Gastroesophageal sphincter (tissue), 4 donors: ENCODE measurements at regions not wholly inside any gene's neighbourhood (a gene's known extent, or its start where the extent isn't known, plus 50 kb on each side); places are given as distances from the start of the nearest gene placed in this dataset.

Source experiments
- ATAC-seq: fragments of 150-250 bp; one replicate; pipeline ENCODE4 v1.9.1; 2016; ENCODE audit warnings: mild to moderate bottlenecking, moderate library complexity
- H3K27ac ChIP-seq, 4 donors: fragments of 200-600 bp; sonication (generic) in 3 of 4; 1 replicate in 3 of 4; 2 replicates in 1 of 4; pipeline ENCODE4 v1.5.1; 2016 to 2019
- H3K27me3 ChIP-seq: fragments of 200-600 bp; sonication (generic); one replicate; pipeline ENCODE4 v1.5.1; 2019
- H3K36me3 ChIP-seq, 2 donors: fragments of 200-600 bp; sonication (generic); one replicate each; pipeline ENCODE4 v1.5.1; 2019; ENCODE audit warnings: control low read depth in 1 of 2
- H3K4me1 ChIP-seq, 3 donors: fragments of 200-600 bp; sonication (generic); 1 replicate in 2 of 3; 2 replicates in 1 of 3; pipeline ENCODE4 v1.5.1; 2016 to 2019; ENCODE audit warnings: control low read depth in 2 of 3
- H3K4me3 ChIP-seq, 2 donors: fragments of 200-600 bp; sonication (generic); one replicate each; pipeline ENCODE4 v1.5.1; 2019; ENCODE audit warnings: mild to moderate bottlenecking in 1 of 2, moderate library complexity in 1 of 2
- H3K9me3 ChIP-seq, 3 donors: fragments of 200-600 bp; sonication (generic); one replicate each; pipeline ENCODE4 v1.5.1; 2017 to 2019; ENCODE audit warnings: control low read depth in 2 of 3
- EP300 ChIP-seq: sonication (generic); formaldehyde crosslinking; IDR thresholded peaks from one replicate; pipeline ENCODE4 v1.6.1; 2017; ENCODE audit warnings: antibody characterized with exemption, mild to moderate bottlenecking
- POLR2A ChIP-seq, 2 donors: fragments of 450-650 bp; IDR thresholded peaks; one replicate each; pipeline ENCODE4 v1.6.1; 2017; ENCODE audit warnings: antibody characterized with exemption in 2 of 2, mild to moderate bottlenecking in 2 of 2, moderate library complexity in 1 of 2
- POLR2AphosphoS5 ChIP-seq: sonication (generic); formaldehyde crosslinking; IDR thresholded peaks from one replicate; pipeline ENCODE4 v1.6.1; 2017; ENCODE audit warnings: antibody characterized with exemption
- WGBS, 2 donors: methylation state at CpG; one replicate each; pipeline ENCODE4 v1.1.5; 2018; ENCODE audit warnings: low coverage in 1 of 2; 5-methylcytosine and 5-hydroxymethylcytosine counted together
- TF ChIP-seq, protein P1 (sequence below), 4 experiments: fragments of 200-600 bp in 2 of 4; fragments of 450-650 bp in 2 of 4; sonication (generic) in 1 of 4; IDR thresholded peaks; one replicate each; pipeline ENCODE4 v1.5.1; 2017 to 2019; ENCODE audit warnings: antibody characterized with exemption in 4 of 4, mild to moderate bottlenecking in 2 of 4, moderate library complexity in 2 of 4

DNA sequence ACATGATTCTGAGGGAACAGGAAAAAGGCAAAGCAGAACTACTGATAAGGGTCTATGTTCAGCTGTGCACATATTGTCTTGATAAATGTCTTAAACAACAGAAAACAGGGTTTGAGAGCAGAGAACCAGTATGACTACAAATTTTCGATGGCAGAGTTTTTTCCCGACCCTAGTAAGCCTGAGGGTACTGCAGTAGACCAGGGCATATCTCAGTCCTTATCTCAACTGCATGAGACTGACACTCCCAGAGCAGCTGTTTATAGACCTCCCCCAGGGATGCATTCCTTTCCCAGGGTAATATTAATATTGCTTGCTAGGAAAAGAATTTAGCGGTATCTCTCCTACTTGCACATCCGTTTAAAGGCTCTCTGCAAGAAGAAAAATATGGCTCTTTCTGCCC is 1176.8 kb upstream of the ADGRB3 start:
- 91 to 93% methylated on average over 2 to 4 of the region's 4 CpGs for WGBS, 2 donors
- H3K4me1 ChIP-seq = no peaks in the 10 kb centered on the region
- no peak overlapping the region for H3K27ac ChIP-seq
- no peak overlapping the region for H3K4me3 ChIP-seq
- H3K36me3 ChIP-seq = no peaks in the 10 kb centered on the region
- no peak for ATAC-seq
- H3K9me3 ChIP-seq = peaks cover 0 to 13% (median 0%) of the 10 kb centered on the region in 3 donors
- no peaks in the 10 kb centered on the region for H3K27me3 ChIP-seq
- TF ChIP-seq POLR2A (IDR thresholded peaks at IDR 0.05) (no peak), POLR2AphosphoS5 (no peak), EP300 (no peak)
- TF ChIP-seq, protein P1, sequence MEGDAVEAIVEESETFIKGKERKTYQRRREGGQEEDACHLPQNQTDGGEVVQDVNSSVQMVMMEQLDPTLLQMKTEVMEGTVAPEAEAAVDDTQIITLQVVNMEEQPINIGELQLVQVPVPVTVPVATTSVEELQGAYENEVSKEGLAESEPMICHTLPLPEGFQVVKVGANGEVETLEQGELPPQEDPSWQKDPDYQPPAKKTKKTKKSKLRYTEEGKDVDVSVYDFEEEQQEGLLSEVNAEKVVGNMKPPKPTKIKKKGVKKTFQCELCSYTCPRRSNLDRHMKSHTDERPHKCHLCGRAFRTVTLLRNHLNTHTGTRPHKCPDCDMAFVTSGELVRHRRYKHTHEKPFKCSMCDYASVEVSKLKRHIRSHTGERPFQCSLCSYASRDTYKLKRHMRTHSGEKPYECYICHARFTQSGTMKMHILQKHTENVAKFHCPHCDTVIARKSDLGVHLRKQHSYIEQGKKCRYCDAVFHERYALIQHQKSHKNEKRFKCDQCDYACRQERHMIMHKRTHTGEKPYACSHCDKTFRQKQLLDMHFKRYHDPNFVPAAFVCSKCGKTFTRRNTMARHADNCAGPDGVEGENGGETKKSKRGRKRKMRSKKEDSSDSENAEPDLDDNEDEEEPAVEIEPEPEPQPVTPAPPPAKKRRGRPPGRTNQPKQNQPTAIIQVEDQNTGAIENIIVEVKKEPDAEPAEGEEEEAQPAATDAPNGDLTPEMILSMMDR (IDR thresholded peaks at IDR 0.05) = no peak

DNA sequence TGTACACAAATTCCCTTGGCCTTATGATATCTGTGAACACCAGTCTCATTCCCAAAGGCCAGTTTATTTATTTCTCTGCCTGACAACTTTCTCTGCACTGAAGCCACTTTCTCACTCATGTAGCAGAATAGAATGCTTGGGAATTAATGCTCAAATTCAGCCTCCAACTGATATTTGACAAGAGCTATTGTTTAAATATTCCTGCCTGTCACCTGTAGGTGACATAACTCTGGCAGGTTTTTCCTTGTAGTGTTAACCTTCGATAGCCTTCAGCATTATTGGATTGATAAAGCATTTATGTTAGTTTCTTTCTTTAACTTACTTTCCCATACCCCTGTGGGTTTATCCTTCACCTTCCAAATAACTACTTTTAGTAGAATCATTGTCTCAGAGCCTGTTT is 1183.2 kb upstream of the ADGRB3 start:
- H3K36me3 ChIP-seq = no peaks in the 10 kb centered on the region
- 71 to 89% methylated on average over 1 of the region's 1 CpG for whole genome bisulfite sequencing, 2 donors
- no peak for ATAC-seq
- no peaks in the 10 kb centered on the region for H3K9me3 ChIP-seq
- H3K27me3 ChIP-seq = no peaks in the 10 kb centered on the region
- H3K4me3 ChIP-seq = no peak overlapping the region
- no peak overlapping the region for H3K27ac ChIP-seq
- H3K4me1 ChIP-seq = no peaks in the 10 kb centered on the region
- TF ChIP-seq, protein P1 (IDR thresholded peaks at IDR 0.05) = no peak
- TF ChIP-seq EP300 (no peak), POLR2AphosphoS5 (no peak), POLR2A (IDR thresholded peaks at IDR 0.05) (no peak)

DNA sequence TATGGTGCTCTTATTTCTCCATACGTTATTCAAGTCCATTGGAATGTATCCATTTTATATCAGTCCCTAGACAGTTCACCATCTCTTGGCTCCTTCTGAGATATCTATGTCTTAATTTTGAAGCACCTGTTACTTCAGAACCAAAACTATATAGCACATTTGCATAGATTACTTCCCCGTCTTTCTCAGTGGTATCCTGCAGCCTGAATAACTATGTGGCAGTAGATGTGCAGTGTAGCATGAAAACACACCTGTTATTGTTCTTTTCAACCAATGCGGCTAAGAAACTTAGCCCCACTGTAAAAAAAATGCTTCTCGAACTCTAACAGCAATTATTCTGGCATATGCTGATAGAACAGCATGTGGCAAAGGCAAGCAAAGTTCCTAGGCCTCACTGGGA is 1184.4 kb upstream of the ADGRB3 start:
- 91 to 96% methylated on average over 4 of the region's 4 CpGs for WGBS, 2 donors
- Histone ChIP-seq H3K27me3 (no peaks in the 10 kb centered on the region), H3K27ac (no peak overlapping the region), H3K4me1 (no peaks in the 10 kb centered on the region), H3K4me3 (no peak overlapping the region), H3K9me3 (no peaks in the 10 kb centered on the region), H3K36me3 (no peaks in the 10 kb centered on the region)
- ATAC-seq = no peak
- TF ChIP-seq EP300 (no peak), POLR2AphosphoS5 (no peak), POLR2A (IDR thresholded peaks at IDR 0.05) (no peak)
- TF ChIP-seq, protein P1 (IDR thresholded peaks at IDR 0.05) = no peak

DNA sequence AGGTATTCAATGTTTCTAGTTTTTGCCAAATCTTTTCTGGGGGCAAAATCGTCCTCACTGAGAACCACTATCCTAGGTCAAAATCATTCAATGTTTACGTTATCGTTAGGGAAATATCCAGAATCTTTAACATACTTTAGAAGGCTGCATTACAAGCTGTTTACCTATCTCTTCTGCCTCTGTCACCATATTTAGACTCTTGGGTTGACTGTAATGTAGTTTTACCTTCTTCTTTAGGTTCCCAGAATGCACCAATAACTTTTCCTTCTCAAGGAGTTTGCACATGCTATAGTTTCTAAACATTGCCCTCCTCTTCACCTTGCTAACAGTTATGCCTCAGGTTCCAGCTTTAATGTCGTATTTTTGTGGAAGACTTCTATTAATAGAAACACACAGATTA is 1185.5 kb upstream of the ADGRB3 start:
- no peak overlapping the region for H3K4me3 ChIP-seq
- WGBS, 2 donors = 69 to 73% methylated on average over 4 of the region's 4 CpGs
- ATAC-seq = no peak
- H3K36me3 ChIP-seq = no peaks in the 10 kb centered on the region
- TF ChIP-seq, protein P1 (IDR thresholded peaks at IDR 0.05) = no peak
- H3K27me3 ChIP-seq = no peaks in the 10 kb centered on the region
- H3K4me1 ChIP-seq = no peaks in the 10 kb centered on the region
- H3K27ac ChIP-seq = no peak overlapping the region
- H3K9me3 ChIP-seq = no peaks in the 10 kb centered on the region

DNA sequence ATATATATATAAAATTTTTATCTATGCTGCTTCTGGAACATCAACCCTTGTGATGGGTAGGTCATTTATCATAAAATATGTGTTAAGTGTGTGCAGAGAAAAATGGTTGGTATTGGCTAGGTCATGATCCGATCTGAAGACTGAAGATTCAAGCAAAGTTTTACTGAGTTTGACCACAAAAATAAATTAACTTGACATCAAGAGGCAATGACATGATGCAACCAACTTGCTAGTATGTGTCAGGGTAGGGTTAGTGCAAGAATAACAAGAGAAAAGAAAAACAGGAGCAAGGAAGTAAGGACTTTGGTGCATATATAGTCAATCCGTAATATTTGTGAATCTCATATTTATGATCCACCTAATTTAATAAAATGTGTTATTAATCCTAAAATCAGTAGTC is 1202.0 kb upstream of the ADGRB3 start:
- no peak overlapping the region for H3K27ac ChIP-seq
- WGBS, 2 donors = 47 to 63% methylated on average over 2 of the region's 2 CpGs
- H3K36me3 ChIP-seq = no peaks in the 10 kb centered on the region
- H3K4me3 ChIP-seq = no peak overlapping the region
- H3K4me1 ChIP-seq = no peaks in the 10 kb centered on the region
- no peaks in the 10 kb centered on the region for H3K9me3 ChIP-seq
- H3K27me3 ChIP-seq = no peaks in the 10 kb centered on the region
- TF ChIP-seq, protein P1 (IDR thresholded peaks at IDR 0.05) = no peak
- ATAC-seq = no peak
